GM20431 (cell line): ENCODE measurements at regions not wholly inside any gene's neighbourhood (a gene's known extent, or its start where the extent isn't known, plus 50 kb on each side); places are given as distances from the start of the nearest gene placed in this dataset.

Experiments
- in situ Hi-C: fragments of 300-500 bp; cut with MseI, MboI; formaldehyde crosslinking; loops from one replicate; pipeline ENCODE4 v1.15.0; 2020; ENCODE audit warnings: low sequenced_read_pairs; ENCODE audit not compliant: unreplicated experiment

DNA sequence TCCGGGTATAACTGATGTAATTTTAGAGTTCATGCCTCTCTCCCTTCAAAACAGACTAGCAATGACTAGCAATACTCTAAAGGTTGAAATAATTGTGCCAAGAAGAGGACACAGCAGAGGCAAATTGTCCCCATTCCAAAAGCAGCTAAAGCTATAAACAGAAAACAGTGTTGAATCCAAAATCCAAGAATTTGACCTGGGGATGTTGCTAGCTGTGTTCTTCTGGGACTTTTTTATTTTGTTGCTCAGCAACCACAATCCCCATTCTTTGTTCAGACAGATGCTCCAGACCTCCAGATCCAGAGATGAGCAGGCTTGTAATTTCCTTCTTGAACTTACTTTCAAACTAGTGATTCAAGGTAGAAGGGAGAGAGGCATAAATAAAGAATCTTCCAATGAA is 191.5 kb downstream of the FOXB1 start:
- in situ Hi-C loops: loop anchor here (25.0 kb wide), 1 partner anchor 283 kb away; no protein-coding TSS in a partner anchor

- in situ Hi-C loops: no loop called here
Measured at GRCh38 chr15:60204131-60204885, 193.5 kb downstream of the ANXA2 start.

DNA sequence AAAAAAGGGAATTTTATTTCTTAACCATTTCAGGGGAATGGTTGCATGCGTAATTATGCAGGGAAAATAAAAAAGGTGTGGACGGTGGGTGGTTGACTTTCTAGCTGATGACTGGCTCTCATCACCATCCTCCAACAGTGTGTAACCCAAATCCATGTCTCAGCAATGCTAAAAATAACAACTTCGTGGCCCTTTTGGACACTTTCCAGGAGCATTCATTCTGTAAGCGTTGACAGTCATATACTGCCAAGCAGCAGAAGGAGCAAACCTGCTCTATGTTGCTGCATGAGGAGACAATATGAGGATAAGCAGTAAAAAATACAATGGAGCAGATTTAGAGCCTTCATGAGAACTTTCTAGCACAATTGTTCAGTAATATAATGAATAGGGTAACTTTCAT is 189.1 kb downstream of the ANXA2 start:
- in situ Hi-C loops: no loop called here

- in situ Hi-C loops: no loop called here
Measured at GRCh38 chr15:60212536-60212935, 185.2 kb downstream of the ANXA2 start.

DNA sequence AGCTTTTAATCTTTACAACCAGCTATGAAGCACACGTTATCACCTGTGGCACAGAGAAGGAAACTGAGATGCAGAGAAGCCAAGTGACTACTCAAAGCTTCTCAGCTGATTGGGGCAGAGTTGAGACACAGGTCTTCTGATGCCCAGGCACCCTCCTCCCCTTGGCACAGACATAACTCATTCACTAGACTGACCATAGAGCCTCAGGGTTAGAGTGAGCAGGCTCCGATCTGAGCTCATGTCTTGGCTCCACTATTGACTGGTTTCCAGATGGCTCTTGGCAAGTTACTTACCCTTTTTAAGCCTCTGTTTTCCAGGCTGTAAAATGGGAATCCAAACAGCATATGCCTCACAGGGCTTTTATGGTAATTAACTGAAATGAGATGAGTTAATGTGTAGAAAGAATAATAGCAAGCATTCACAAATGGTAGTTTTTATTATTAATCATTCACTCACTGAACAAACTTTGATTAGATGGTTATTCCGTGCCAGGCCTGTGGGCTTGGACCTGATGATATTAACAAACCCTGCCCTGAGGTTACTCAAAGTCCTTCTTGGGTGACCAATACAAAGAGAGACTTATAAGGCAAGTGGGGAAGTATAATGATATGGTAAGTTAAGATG is 184.3 kb downstream of the ANXA2 start:
- in situ Hi-C loops: no loop called here

GRCh38 chr15:60214201-60214600 is 183.6 kb downstream of the ANXA2 start:
- in situ Hi-C loops: no loop called here

GRCh38 chr15:60215225-60215963 is 182.4 kb downstream of the ANXA2 start:
- in situ Hi-C loops: no loop called here

DNA sequence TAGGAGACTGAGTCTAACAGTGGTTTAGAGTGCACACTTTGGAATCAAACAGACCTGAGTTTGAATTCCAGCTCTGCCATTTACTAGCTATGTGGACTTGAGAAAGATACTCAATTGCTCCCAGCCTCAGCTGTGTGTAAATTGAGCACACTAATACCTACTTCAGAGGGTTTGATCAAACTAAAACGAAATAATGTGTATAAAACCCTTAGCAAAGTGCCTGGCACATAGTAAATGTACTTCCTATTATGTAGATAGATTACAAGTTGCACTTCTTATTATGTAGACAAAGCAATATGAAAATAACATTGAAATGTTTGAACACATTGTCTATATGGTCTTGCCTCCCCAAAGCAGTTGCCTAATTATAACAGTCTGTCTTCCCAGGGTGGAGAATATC is 180.6 kb downstream of the ANXA2 start:
- in situ Hi-C loops: no loop called here

DNA sequence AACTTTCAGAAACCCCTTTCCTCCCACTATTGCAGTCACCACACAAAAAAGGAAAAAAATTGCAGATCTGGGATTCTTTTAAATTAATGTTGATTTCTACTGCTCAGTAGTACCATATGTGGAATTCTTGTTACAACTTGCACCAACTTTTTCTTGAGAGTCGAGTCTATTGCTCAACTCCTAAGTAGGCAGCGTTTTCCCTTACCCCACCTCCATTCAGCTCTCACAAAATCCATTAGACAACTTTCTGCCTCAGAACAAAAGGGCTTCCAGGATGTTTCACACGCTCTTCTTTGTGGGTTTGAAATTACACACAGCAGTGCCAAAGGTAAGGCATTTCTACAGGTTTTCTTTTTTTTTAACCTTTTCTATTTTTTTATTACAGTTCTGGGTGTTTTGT is 179.5 kb downstream of the ANXA2 start:
- in situ Hi-C loops: no loop called here

GRCh38 chr15:60219866-60220265 is 177.9 kb downstream of the ANXA2 start:
- in situ Hi-C loops: no loop called here

- in situ Hi-C loops: no loop called here
Measured at GRCh38 chr15:60221356-60221755, 176.4 kb downstream of the ANXA2 start.

- in situ Hi-C loops: no loop called here
Measured at GRCh38 chr15:60222404-60222803, 175.4 kb downstream of the ANXA2 start.

GRCh38 chr15:60223176-60223575 is 174.6 kb downstream of the ANXA2 start:
- in situ Hi-C loops: no loop called here

GRCh38 chr15:60226924-60227323 is 170.9 kb downstream of the ANXA2 start:
- in situ Hi-C loops: no loop called here

DNA sequence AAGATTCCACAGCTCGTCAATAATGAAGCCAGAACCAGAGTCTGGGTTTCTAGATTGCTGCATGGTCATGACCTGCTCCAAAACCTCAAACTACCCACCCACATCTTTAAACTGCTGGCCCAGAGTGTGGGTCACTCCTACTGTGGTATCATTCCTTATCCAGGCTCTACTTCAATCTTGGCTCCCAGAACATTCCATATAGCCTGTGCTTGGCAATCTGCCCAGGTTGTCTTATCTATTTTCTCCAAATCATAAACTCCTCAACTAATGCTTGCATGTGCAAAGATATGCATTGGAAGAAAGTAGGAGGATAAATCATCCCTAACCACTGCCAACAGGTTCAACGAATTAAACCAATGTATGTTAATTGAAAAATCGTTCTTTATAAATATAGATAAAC is 169.7 kb downstream of the ANXA2 start:
- in situ Hi-C loops: no loop called here

DNA sequence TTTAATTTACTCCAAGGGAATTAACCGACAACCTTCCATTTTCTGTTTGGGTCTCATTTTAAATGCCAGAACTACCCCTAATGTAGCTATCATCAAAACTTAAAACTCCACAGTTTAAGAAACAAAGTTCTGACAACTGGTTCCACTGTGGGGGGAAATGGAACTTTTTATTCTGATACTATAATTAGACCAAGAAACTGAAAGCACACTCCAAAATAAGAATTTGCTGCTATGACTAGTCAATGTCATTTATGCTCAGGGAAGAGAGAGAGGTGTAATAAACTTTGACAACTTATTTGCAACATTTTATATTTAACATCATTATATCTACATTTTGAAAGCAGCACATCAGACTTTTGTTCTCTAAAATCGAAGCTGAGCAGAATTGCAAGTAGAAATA is 169.2 kb downstream of the ANXA2 start:
- in situ Hi-C loops: no loop called here

GRCh38 chr15:60235951-60236710 is 161.7 kb downstream of the ANXA2 start:
- in situ Hi-C loops: no loop called here

DNA sequence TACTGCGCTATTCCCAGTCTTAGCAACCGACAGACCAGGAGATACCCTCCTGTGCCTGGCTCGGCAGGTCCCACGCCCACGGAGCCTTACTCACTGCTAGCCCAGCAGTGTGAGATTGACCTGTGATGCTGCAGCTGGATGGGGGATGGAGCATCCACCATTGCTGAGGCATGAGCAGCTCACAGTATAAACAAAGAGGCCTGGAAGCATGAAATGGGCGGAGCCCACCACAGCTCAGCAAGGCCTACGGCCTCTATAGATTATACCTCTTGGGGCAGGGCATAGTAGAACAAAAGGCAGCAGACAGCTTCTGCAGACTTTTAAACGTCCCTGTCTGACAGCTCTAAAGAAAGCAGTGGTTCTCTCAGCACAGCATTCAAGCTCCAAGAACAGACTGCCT is 160.3 kb downstream of the ANXA2 start:
- in situ Hi-C loops: no loop called here

- in situ Hi-C loops: no loop called here
Measured at GRCh38 chr15:60243769-60244168, 154.0 kb downstream of the ANXA2 start.

- in situ Hi-C loops: no loop called here
Measured at GRCh38 chr15:60244813-60245212, 153.0 kb downstream of the ANXA2 start.
